Activated CD4-positive, alpha-beta T cell treated with anti-CD3 and anti-CD28 coated beads, Interleukin-2, amount 50 U/mL, for 16 hours (primary cell): ENCODE measurements at regions not wholly inside any gene's neighbourhood (a gene's known extent, or its start where the extent isn't known, plus 50 kb on each side); places are given as distances from the start of the nearest gene placed in this dataset.

Experiments used
- DNase-seq: peaks from one replicate; pipeline ENCODE4 v3.0.0-alpha.2; 2020

GRCh38 chr1:5312862-5313261, 658.5 kb downstream of the AJAP1 start:
- no peak for DNase-seq

- no peak for DNase-seq
Observed at GRCh38 chr1:5312293-5312674, 657.9 kb downstream of the AJAP1 start.

DNA sequence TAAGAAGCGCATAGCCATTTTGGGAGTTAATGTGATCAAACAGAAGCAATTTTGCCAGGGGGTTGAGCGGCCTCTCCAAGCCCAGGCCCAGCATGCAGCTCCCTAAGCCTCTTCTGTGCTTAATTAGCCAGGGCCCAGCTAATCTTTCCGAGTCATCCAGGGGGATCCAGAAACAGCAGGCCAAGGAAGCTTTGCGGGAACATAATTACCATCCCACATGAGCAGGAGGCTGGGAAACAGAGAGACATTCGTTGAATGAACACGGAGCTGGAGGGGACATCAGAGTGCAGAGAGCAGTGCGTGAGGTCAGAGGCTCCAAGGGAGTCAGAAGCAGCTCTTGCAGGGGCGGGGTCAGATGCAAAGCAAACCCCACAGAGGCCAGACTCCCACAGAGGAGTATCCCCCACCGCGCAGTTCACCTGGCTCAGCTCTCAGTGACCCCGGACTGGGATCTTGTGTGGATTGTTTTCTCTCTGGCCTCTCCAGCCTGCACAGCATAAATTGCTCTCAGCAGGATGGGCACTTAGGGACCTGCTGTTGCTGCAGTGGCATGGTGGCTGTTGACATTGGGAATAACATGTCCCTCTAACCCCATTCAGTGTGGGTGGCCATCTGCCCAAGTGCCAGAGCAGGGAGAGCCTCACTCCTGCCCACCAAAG, 657.4 kb downstream of the AJAP1 start:
- no peak for DNase-seq

DNA sequence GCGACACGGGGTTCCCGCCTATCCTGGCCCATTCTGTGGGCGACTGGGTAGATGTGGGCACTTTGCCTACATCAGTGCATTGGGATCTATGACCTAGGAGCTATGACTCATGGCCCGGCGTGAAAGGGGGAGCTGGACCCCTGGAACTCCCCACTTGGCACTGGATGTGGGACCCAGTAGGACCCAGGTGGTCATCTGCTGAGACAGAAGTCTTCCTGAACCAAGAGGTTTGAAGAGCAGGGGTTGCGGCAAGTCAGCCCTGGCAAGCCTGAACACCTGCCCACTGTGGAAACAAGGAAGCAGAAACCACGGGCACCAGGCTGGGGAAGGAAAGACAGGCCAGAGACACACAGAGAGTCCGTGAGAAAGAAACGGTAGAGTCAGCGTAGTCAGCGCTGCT, 656.7 kb downstream of the AJAP1 start:
- no peak for DNase-seq

GRCh38 chr1:5308249-5308648, 653.8 kb downstream of the AJAP1 start:
- no peak for DNase-seq

GRCh38 chr1:5304702-5305101, 650.3 kb downstream of the AJAP1 start:
- no peak for DNase-seq

DNA sequence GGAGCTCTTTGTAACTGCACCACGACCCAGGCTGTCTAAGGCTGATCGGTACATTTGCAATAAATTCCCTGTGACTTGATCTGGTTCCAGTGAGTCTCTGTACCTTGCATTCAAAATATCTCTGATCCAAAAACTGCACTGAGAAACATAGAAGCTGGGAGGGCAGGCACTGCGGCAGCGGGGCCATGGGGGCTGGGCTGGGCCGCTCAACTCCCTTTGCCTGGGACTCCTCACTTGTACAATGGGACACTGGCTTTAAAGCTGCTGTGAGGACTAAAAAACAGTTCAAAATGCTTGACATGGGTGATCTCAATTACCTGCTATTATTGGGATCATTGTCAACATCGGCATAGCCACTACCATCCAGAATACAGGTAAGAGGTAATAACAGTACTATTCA, 644.0 kb downstream of the AJAP1 start:
- DNase-seq = no peak

DNA sequence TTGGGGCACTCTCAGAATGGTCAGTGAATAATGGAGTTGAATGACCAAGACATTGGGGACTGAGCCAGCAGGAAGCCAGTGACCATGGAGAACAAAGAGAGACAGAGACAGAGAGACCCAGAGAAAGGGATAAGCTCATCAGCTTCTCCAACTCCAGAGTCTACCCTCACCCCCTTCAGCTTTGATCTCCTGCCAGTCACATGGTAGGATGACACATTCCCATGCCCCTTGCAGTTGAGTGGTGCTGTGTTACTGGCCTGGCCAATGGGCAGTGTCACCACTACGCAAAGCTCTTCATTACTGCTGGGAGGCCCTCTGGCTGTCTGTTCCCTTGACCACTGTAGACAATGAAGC, 643.5 kb downstream of the AJAP1 start:
- no peak for DNase-seq

DNA sequence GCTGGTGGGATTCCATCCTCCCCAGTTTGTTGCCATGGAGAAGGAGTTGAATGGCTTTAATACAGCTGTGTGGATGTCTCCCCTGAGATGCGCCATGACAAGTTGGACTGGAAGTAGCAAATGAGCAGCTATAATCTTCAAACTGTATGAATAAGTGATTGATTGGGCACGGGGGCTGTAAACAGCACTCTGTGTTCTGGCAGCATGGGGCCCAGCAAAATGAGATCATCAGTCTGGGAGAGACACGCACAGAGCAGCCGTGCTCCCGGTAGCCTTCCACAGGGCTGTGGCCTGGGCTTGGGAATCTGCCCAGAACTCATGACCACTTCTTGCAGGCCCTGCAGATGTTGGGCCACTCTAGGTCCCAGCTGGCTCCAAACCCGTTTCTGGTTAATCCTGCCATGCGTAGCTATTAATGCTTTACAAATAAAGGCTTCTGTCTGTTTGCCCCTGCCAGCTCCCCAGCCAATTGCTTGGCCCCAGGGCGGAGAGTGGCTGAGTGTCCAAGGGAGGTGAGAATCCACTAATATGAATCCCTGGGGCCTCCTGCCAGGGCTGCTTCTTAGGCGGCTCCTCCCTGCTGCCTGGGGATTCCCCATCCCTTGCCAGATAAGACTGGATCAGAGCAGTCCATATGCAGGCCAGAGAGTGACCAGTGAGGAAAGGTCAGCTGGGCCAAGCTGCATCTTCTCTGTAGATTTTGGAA, 642.9 kb downstream of the AJAP1 start:
- DNase-seq = no peak

DNA sequence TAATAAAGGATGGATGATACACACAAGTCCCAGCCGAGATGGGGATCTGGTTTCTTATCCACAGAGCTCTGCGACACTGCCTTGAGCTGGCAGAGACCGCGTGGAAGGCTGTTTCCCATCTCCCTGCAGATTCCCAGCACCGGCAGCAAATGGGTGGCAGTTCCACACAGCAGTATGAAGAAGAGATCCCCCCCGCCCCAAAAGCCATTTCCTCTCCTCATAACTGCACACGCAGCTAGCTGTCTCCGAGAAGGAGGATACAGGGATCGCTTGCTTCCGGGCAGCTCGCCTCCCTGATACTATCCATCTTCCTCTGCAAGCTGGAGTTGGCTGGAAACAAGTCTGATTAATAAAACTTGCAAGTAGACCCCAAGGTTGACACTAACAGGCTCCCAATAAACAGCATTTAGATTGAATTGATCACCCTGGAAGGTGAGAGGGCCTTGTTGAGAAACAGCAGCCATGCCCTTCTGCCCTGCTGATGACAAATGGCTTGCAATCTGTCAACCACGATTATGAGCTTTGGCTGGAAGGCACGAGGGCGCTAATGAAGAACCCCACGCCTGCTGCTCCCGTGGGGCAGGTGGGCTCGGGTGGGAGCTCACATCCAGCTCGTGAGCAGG, 642.3 kb downstream of the AJAP1 start:
- no peak for DNase-seq

DNA sequence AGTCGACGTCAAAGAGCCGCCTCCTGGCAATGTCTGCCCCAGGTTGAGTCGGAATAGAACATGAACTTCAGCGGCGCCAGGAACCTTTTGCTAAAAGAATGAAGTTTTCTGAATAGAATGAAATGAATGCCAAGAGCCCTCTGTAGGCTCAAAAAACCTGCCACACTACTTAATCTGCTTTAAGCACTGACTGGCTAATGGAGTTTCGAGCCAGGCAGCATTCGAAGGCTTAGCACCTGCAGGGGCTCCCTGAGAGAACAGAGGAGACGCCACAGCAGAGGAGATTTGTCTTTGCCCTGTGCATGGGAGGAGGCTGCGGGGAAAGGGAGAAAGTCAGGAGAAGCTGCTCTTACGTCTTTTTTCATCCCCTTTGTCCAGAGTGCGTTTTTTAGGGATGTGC, 641.7 kb downstream of the AJAP1 start:
- DNase-seq = no peak

DNA sequence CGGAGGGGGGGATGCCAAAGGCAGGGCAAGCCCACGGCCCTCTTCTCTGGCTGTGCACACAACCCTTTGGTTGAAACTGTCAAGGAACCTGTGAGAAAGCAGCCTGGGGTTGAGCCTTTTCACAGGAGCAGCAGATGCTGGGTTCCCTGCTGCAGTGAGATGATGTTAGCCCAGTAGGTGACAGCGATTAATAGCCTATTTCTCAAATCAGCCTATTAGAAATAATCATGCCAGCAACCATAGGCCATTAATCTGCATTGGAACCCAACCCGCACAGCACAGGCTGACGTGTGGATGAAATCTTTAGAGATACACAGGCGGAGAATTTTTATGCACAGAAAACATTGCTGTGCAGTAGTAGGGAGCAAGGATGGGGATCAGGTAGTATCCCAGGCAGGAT, 637.5 kb downstream of the AJAP1 start:
- no peak for DNase-seq

DNA sequence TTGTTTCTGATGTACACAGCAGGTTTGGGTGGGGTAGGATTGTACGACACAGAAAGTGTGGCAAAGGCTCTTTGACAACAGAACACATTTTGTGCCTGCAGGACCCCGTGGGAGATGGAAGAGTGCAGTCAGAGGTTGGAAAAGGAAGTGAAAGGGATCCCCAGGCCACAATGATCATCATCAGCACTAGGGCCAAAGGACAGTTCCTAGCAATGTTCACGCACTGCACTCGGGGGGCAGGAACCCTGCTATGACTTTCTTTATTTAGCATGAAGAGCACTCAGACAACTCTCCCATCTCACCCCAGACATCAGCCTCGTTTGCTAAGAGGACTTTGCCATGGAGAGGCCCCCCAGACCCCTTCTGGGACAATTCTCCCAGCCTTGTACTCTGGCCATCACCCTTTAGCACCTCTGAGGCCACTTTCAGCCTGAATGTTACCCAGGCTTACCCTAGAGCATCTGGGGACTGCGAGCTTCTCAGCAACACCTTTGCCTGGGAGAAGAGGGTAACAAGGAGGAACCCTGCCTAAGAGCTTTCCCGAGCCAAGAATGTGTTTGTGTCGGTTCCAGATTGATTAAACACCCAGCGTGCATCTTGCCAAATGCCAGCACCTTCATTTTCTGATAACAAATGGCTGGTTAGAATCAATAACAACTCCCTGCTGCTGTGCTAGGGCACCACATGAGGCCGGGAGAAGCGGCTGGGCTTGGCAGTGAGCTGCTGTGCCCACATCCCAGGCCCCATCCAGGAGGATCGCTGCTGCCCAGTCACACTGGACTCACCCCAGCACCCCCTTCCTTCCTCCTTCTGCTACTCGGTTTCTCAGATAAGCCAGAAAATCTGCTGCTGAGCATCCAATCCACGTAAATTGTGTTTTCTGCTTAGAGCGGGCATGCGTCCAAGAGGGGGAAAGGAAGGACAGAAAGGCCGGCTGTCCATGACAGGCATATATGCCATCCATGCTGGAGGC, 633.1 kb downstream of the AJAP1 start:
- DNase-seq = no peak

GRCh38 chr1:5286244-5286643, 631.8 kb downstream of the AJAP1 start:
- peak; percentile 1 for DNase-seq

DNA sequence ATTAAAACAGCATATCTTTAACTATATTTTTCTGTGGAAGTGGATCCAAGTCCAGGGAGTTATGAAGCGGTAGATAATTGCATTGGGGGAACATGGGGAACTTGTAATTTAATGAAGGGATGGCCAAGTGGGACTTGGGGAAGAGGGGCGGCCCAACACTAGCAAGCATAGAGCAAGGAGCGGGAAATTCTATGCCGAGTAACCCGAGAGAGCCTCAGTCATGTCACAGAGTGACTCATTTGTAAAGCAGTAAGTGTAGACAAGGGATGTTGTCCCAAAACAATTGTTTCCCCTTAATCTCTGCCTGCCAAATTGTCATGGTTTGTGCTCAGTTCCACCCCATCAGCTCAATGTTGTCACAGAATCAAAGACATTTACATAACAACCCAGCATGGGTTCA, 620.1 kb downstream of the AJAP1 start:
- DNase-seq = no peak

GRCh38 chr1:5273280-5274003, 619.0 kb downstream of the AJAP1 start:
- no peak for DNase-seq

DNA sequence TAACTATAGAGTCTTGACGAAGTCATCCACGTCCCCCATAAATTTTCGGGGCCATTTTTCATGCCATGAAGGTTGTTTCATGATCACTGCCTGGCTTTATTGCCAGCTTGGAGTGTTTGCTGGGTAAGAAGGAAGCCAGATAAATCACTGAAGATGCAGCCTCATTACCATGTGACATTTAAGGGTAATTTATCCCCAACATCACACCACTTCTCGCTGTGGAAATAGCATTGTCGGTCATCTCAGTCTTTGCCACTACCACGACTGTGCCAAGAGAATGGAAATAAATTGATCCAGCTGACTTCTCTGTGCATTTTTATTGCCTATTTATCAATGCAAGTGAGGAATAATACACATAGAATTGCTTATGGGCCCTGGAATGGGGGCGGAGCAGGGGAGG, 617.9 kb downstream of the AJAP1 start:
- no peak for DNase-seq

DNA sequence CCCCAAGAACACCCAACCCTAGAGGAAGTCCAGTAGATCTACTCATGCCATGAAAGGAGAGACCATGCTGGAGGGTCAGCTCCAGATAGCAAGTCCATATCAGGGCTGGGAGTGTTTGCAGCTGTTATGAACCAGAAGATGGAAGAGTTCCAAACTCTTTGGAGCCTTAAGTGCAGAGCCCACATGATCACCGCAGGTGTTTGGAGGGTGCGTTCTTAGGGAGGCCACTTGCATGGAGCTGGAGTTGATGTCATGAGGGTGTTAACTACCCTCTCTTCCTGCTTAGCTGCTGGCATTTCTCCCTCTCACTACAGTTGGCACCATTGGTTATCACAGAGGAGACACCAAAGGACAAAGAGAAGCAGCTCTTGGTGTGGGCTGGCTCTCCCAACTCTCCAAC, 616.9 kb downstream of the AJAP1 start:
- no peak for DNase-seq

- no peak for DNase-seq
Observed at GRCh38 chr1:5269901-5270300, 615.5 kb downstream of the AJAP1 start.

- DNase-seq = no peak
Observed at GRCh38 chr1:5267603-5268235, 613.3 kb downstream of the AJAP1 start.

- DNase-seq = no peak
Observed at GRCh38 chr1:5265438-5266075, 611.1 kb downstream of the AJAP1 start.

DNA sequence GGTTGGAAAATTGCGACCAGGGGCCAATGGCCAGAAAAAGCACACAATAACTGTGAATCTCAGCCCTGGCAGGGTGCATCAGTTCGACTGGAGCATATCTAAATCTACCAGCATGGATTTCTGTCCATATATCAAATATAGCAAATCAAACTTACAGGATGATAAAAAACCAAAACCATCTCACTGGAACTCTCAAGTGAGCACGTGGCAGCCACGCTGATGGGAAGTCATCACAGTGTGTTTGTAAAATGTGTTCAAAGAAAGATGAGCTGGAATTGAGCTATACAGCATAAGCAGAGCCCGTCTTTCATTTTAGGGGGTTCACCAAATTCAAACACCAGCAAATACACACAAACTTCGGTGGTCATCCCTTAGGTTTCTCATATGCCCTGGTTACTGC, 610.1 kb downstream of the AJAP1 start:
- DNase-seq = no peak
